Colonic mucosa (tissue), 4 donors: ENCODE measurements at regions not wholly inside any gene's neighbourhood (a gene's known extent, or its start where the extent isn't known, plus 50 kb on each side); places are given as distances from the start of the nearest gene placed in this dataset.

Experiments used
- DNase-seq: peaks from one replicate; pipeline ENCODE4 v3.0.0-alpha.2; 2020
- H3K27ac ChIP-seq: fragments of 200-600 bp; one replicate; pipeline ENCODE4 v1.8.0; 2021
- H3K27me3 ChIP-seq: fragments of 200-600 bp; one replicate; pipeline ENCODE4 v1.8.0; 2021
- H3K36me3 ChIP-seq: fragments of 200-600 bp; one replicate; pipeline ENCODE4 v1.8.0; 2021
- H3K4me1 ChIP-seq: fragments of 200-600 bp; one replicate; pipeline ENCODE4 v1.8.0; 2021; ENCODE audit warnings: mild to moderate bottlenecking
- H3K4me3 ChIP-seq: fragments of 200-600 bp; one replicate; pipeline ENCODE4 v1.8.0; 2021
- H3K9ac ChIP-seq, 2 donors: one replicate each; pipeline ENCODE4 v1.7.0; 2013; ENCODE audit warnings: control low read depth in 2 of 2, low read depth in 2 of 2, low read length in 2 of 2
- H3K9me3 ChIP-seq: fragments of 200-600 bp; one replicate; pipeline ENCODE4 v1.8.0; 2021
- CTCF ChIP-seq: fragments of 200-600 bp; IDR thresholded peaks from one replicate; pipeline ENCODE4 v1.8.0; 2022; ENCODE audit warnings: antibody characterized with exemption, mild to moderate bottlenecking
- intact Hi-C: fragments of 100-400 bp; cut with DNase I; formaldehyde crosslinking; loops from one replicate; pipeline ENCODE4 v1.14.1; 2022
- donor health status: healthy.
- donor health status: DM: no; HTN: no; CAD: no.
- donor health status: DM: no; HTN: no; CAD: no.

- Histone ChIP-seq H3K27me3 (no peaks in the 10 kb centered on the region), H3K9ac (no peak overlapping the region), H3K4me1 (no peaks in the 10 kb centered on the region), H3K4me3 (no peak overlapping the region), H3K9me3 (no peaks in the 10 kb centered on the region), H3K36me3 (no peaks in the 10 kb centered on the region), H3K27ac (no peak overlapping the region)
- TF ChIP-seq CTCF = no peak
- intact Hi-C loops = no loop called here
- no peak for DNase-seq
These were observed 594.4 kb downstream of the QKI start for GRCh38 chr6:164008902-164009301.

- no peaks in the 10 kb centered on the region for H3K36me3 ChIP-seq
- H3K4me3 ChIP-seq = no peak overlapping the region
- no peak overlapping the region for H3K27ac ChIP-seq
- intact Hi-C loops = no loop called here
- no peak overlapping the region for H3K9ac ChIP-seq
- no peaks in the 10 kb centered on the region for H3K4me1 ChIP-seq
- H3K27me3 ChIP-seq = no peaks in the 10 kb centered on the region
- no peak for DNase-seq
- no peaks in the 10 kb centered on the region for H3K9me3 ChIP-seq
- no peak for TF ChIP-seq CTCF
These were observed 593.4 kb downstream of the QKI start for GRCh38 chr6:164007881-164008280.

GRCh38 chr6:164006459-164006858, 591.9 kb downstream of the QKI start:
- no peak overlapping the region for H3K27ac ChIP-seq
- H3K27me3 ChIP-seq = no peaks in the 10 kb centered on the region
- no peak overlapping the region for H3K4me3 ChIP-seq
- intact Hi-C loops = no loop called here
- DNase-seq = no peak
- H3K36me3 ChIP-seq = no peaks in the 10 kb centered on the region
- H3K4me1 ChIP-seq = no peaks in the 10 kb centered on the region
- H3K9ac ChIP-seq = no peak overlapping the region
- H3K9me3 ChIP-seq = no peaks in the 10 kb centered on the region
- TF ChIP-seq CTCF = no peak

GRCh38 chr6:164005004-164005711, 590.6 kb downstream of the QKI start:
- Histone ChIP-seq H3K9ac (no peak overlapping the region), H3K4me1 (no peaks in the 10 kb centered on the region), H3K27ac (no peak overlapping the region), H3K9me3 (no peaks in the 10 kb centered on the region), H3K4me3 (no peak overlapping the region), H3K36me3 (no peaks in the 10 kb centered on the region), H3K27me3 (no peaks in the 10 kb centered on the region)
- TF ChIP-seq CTCF = no peak
- intact Hi-C loops = no loop called here
- DNase-seq = no peak

GRCh38 chr6:164000276-164000675, 585.8 kb downstream of the QKI start:
- no peak for TF ChIP-seq CTCF
- Histone ChIP-seq H3K9me3 (no peaks in the 10 kb centered on the region), H3K4me3 (no peak overlapping the region), H3K9ac (no peak overlapping the region), H3K27ac (no peak overlapping the region), H3K36me3 (no peaks in the 10 kb centered on the region), H3K27me3 (no peaks in the 10 kb centered on the region), H3K4me1 (no peaks in the 10 kb centered on the region)
- intact Hi-C loops = no loop called here
- DNase-seq = no peak
